ENCODE measurements at regions not wholly inside any gene's neighbourhood (a gene's known extent, or its start where the extent isn't known, plus 50 kb on each side); places are given as distances from the start of the nearest gene placed in this dataset.

DNA sequence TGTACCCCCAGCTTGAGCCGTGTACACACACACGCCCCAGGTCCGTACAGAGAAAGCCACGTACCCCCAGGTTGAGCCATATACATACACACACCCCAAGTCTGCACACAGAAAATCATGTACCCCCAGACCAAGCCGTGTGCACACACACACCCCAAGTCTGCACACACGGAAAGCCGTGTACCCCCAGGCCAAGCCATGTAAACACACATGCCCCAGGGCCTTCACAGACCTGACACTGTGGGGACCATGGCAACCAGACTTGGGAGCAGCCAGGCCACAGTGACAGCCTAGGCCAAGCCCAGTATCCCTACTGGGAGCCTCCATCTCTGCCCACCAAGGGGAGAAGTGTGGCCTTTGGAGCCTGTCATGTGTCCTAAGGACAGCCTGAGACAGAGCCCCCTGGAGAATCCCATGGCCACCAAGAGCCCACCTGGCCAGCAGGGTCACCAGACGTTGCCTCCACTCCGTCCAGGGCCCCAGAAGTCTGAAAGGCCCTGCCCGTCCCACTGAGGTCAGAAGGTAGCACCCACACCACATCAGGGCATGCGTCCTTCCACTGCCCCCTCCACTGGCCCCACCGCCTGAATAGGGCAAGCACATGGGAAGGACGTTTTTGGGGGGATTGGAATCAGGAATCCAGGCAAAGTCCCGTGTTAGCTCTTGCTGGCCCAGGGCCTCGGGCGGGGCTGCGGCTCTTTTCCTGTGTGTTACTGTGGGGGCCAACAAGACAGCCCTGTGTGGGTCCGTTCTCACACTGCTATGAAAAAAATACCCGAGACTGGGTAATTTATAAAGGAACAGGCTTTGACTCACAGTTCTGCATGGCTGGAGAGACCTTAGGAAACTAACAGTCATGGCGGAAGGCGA, 636.7 kb downstream of the TBC1D22A start:
- peak; percentile 52 for DNase-seq

DNA sequence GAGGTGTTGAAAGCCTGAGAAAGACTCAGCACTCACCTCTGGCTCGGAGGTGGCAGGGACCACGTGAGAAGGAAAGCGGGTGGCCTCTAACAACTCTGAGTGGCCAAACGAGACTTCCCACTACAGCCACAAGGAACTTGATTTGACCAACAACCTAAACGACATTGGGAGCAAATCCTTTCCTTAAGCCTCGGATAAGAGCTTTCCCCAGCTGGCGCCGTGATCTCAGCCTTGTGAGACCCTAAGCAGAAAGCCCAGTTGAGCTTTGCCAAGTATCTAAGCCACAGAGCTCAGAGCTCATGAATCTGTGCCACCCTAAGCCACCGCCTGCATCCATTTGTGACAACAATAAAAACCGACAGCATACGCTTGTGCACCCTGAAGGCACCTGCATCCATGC, 636.0 kb downstream of the TBC1D22A start:
- DNase-seq, result no peak

DNA sequence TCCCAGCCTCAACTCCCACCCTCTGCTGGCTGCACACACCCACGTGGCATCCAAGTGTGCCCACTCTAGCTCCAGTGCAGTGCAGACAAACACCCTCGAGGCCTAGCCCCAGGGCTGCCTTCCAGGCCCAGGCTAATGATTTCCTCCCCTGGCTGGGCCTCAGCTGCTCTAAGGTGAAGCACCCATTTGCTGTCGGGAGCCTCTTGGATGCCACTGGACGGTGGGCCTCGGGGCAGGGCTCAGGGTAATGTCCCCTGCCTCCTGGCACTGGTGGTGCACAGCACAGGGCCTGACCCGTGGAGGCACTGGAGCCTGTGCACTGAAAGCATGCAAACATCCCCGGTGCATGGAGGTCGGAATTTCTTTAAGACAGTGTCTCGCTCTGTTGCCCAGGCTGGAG, 635.2 kb downstream of the TBC1D22A start:
- peak; percentile 27 for DNase-seq

DNA sequence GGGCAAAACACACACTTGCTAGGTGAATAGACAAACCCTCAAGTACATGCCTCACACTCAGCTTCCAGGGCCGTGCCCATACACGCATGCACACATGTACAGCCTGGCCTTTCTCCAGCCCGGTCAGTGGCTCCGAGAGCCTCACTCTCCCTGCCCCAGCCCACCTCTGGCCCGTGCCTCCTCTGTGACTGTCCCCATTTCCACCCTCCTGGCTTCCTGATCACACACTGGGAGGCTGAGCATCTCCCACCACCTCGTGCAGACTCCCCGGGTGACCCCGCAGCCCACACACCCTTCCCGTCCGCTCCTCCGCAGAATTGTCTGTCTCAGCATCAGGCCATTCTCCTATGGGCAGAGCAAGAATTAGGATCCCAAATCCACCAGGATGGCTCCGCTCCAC, 634.1 kb downstream of the TBC1D22A start:
- DNase-seq, result peak; percentile 6

DNA sequence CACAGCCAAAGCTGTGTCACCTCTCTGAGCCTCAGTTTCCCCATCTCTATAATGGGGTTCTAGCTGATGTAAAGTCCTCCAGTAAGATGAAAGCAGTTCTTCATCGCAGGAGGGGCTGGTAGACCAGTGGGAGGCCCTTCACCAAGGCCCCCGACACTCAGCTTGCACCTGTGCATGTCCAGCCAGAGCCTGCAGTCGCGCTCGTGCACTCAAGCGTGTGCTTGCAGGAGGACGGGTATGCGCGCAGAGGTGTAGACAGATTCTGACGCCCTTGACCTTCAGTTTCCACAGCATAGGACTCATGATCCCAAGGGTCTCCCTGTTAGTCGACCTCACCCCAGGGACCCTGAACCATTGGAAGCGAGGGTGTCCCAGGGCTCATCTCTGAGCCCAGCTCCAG, 633.7 kb downstream of the TBC1D22A start:
- DNase-seq, result peak; percentile 48

DNA sequence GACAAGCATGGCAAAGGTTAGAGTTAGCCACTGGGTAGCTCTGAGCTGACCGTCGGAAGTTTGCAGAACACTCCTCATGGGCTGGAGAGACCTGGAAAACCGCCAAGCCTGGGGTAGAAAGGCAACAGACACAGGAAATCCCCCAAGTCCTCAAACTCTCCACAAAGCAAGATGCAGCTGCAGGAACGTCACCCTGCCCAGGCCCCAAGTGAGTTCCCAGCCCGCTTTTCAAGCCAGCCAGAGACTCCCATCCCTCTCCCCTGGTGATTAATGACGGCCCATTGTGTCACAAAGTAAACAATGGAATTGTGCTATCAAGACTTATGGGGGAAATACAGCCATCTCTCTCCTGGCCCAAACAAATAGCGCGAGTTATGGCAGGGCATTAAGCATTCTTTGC, 633.0 kb downstream of the TBC1D22A start:
- DNase-seq, result peak; percentile 50

DNA sequence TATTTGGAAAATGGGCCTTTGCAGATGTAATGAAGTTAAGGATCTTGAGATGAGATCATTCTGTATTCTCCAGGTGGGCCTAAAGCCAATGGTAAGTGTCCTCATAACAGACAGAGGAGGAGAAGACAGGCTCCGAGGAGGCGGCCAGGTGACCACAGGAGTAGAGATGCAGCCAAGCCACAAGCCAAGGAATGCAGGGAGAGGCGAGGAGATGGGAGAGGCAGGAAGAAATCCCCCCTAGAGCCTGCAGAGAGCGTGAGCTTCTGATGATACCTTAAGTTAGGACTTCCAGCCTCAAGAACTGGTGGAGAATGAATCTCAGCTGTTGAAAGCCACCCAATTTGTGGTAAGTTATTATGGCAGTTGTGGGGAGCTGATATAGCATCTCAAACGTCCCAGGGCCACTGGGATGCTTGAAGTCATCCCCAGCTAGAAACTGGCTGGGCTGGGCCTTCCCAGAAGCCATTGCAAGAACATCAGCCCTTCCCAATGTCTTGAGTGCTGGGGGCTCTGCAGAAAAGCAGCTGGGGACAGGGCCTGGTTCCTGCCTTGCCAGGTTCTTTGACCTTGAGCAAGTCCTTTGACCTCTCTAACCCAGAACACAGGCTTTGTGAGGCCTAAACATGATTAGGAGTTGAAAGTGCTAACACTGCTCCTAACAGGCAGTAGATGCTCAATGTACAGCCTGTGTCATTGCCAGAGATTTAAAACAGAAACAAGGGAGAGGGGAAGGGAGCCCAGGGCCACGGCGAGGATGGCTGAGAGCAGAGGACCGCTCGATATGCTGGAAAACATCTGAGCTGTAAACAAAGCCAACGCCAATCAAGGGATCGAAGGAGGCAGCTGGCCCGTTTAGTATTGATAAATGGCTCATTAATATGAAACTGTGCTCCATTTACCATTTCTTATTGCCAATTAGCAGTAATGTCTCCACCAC, 632.3 kb downstream of the TBC1D22A start:
- peak; percentile 6 for DNase-seq

DNA sequence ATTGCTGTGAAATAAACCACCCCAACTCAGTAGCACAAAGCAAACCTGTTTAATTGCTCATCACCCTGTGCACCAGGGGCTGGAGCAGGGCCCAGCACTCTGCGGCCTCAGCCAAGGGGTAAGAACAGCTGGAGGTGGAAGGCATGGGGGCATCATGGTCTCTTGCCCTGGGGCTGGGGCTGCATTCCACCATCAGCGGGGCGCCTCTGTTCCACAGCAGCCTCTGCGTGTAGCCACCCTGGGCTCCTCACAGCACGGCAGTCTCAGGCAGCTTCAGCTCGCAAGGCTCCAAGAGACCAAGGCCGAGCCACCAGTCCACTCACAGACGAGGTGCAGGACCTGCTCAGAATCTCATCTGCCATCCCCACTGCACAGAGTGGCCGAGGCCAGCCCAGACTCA, 630.7 kb downstream of the TBC1D22A start:
- DNase-seq, result no peak

DNA sequence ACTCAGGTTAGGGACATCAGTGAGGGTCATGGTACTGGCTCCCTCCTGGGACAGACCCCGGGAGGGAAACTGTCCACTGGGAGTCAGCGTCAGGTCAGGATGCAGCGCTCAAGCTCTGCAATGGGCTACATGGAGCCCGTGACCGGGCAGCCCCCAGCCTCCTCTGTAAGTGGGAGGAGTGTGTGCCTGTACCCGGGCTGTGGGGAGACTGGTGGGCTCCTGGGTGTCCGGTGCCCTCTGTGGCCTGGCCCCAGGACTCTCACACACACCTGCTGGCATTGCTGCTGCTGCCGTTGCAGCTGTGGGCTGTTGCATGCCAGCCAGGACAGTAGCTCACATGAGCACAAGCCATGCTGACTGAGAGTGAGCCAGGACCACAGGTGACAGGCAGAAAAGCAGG, 630.3 kb downstream of the TBC1D22A start:
- DNase-seq, result no peak

DNA sequence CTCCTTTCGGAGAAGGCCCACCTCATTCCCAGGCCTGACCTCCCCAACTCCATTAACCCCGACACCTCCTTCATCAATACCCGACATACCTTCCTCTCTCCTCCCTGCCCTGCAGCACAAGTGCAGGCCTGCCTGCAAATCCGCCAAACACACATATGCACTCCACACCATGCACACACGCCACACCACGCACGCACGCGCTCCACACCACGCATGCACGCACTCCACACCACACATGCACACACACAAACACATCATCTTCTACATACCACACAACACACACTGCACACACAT, 629.6 kb downstream of the TBC1D22A start:
- no peak for DNase-seq

DNA sequence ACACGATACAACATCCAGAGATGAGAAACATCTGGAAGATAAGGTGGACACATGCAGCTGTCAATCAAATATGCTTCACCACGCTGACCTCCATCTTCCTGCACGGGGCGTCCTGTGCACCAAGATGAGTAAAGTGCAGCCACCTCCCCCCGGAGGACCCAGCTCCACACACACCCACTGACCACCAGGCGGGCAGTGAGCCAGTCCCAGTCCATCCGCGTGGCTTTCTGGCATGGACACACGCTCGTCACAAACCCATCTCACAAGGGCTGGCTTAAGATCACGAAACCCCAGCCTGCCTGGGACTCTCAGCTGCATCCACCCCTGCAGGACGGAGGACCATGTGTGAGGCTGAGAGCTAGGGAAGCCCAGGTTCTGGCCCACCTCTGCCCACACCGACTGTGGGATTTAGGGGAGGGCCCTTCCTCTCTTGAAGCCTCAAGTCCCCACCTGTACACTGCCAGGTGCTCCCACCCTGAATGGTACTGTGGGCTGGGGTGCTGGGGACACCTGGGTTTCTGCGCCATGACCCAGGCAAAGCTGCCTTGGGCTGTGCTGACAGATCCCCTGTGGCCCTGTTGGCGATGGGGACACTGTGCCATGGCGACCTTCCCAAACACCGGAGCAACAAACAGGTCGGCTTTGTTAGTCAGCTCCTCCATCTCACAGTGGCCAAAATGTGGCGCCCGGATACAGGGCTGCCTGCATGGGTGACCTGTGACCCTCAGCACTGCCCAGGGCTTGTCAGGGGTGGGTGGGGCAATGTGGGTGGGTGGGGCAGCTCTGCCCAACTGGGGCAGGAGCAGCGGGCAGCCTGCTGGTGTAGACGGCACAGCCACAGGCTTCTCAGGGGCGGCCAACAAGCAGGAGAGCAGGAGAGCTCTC, 629.0 kb downstream of the TBC1D22A start:
- no peak for DNase-seq

DNA sequence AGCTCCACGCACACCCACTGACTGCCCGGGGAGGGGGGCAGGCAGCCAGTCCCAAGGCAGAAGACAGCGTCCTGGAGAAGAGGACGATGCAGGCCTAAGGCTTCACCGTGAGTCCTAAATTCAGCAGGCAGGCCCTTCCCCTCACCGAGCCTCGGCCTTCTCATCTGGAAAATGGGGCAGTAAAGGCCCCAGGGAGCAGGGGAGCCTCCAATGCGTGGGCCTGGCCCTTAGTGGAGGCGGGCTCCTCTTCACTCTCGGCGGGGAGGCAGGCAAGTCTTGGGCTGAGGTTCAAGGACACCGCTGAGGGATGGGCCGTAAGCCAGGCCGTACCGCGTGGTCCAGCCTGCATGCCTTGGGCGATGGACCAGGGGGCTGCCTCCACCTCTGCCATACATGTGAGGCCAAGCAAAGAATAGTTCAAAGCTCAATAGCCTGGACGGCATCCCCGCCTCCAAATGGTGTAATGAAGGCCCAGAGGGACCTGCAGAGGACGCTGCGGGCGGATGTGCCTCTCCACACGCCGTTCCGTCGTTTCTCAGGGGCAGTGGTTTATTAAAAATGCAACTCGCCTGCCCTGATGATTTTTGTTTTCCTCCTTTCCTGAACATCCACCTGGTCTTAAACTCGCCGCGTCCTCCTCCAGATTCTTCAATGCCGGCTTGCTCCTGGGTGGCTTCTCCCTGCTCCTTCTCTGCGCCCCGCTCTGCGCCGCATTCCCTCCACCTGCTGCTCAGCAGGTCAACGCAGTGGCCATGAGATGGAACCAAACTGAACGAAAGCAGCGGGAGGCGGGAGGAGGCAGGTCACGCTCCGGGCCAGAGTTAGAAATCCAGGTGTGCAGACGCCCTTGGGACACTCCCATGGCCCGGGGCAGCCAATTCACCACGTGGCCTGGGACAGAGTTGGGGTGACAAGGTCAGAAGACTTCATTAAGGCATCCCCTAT, 627.8 kb downstream of the TBC1D22A start:
- no peak for DNase-seq

DNA sequence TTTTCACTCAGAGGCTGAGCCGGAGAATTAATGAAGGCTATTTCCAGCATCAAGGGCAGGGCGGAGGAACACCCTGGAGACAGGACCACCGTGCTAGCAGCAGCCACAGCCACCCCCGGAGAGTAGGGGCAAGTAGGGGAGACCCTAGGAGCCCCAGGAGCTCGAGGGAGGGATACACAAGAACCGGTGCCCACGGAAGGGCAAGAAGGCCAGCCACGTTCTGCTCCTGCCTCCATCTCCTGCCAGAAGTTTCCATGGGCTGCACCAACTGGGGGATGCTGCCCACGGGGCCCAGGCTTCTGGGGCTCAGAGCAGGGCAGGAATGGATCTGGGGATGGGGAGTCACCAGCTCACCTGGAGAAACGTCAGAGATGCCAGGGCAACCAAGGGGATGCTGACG, 626.8 kb downstream of the TBC1D22A start:
- no peak for DNase-seq

DNA sequence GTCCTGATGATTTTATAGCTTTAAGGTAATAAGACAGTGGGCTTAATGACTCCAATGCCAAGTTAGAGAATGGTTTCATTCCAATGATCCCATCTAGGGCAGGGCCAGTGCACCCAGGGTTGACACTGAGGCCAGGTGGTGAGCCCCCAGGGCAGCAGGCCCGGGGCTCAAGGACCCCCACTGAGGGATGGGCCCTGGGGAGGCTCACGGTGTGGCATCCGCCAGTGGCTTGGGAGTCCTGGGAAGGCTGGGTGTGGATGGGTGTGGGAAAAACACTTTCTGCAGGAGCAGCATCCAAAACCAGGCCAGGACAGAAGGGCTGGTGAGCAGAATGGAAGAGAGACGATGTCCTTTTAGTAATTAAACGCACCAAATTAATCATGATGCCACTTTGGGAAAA, 626.3 kb downstream of the TBC1D22A start:
- no peak for DNase-seq

DNA sequence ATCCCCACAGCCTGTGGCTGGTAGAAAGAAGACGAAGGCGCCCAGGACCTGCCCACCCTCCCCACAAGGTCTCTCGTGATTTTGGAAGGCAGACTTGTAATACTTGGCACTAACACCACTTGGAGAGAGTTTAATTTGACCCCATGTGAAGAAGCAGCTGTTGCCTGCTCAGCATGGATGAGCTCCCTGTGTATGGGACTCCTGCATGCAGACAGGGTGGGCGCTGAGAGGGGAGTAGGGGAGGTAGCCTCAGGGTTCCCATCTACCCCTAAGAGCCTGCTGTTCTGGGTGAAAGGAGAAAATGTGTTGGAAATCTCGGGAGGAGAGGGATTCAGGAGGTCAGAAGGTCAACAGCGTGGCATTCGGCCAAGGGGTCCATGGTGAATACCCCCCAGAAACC, 625.9 kb downstream of the TBC1D22A start:
- DNase-seq, result no peak

DNA sequence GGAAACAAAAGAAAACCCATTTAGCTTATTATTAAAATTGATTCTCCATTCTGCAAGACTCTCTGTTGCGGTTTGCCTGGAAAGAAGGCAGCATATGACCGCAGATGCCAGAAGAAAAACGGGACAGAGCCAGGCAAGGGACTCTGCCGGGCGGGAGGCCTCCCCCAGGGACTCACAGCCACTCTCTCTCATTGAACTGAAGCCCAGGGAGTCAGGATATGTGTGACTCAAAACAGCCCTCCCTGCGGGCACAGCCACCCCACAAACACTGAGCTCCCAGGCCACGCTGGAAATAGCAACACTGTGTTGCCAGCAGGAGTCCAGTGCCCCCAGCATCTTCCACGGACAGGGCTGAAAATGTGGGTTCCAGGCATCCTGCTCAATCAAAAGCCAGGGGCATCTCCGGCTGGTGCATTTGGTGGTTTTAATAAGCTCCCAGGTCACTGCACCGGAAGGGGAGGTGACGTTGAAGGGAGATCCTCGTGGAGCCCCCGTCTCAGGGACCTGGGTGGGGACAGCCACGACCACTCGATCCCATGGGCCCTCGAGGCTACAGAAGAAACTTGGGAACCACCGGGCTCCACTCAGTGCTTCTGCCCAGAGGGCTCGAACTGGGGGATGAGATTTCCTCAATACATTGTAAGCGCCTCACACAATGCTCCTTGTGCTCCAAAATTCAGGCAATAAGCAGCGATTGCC, 624.5 kb downstream of the TBC1D22A start:
- no peak for DNase-seq

DNA sequence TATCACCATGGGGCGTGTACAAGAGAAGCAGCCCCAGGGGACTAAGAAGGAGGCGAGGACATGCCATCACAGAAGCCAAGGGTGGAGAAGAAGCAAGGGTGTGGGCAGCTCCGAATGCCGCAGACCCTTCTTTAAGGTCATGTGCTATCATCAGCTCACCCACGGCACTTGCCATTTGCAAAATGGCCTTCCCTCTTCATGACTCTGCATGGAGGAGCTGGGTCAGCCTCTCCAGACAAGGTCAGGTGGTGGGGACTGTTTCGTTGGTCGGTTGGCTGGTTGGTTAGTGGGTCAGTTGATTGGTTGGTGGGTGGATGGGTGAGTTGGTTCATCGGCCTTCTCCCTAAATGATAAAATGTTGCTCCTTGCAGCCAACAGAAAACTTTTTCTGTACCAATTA, 622.5 kb downstream of the TBC1D22A start:
- peak; percentile 24 for DNase-seq

DNA sequence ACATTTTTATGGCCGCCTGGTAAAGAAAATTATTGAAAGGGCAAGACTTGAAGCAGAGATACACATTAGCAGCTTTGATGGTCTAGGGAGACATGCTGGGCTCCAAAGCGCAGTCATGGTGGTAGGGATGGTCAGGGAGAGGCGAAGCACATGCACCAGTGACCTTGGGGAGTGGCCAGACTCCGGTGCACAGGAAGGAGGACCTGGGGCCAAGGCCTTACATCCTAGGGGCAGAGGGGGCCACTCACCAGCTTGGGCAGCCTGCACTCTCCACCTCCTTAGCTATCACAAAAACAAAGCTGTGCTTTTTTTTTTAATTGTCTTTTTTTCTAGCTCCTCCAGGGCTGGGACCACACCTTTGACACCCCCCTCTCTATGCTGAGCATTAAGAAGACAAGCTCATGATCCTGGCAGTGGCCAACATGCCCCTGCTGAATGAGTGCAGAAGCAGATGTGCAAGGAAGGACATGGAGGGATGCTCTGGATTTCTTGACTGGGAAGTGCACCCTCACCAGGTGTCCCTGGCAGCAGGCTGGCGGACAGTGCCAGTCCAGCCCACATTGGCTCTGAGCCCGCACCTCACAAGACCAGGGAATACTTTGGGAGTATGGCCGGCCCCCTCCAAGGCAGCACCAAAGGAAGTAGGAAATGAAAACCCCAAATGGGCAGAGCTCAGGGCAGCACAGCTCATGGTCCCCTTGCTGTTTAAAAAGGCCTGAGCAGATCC, 619.9 kb downstream of the TBC1D22A start:
- peak; percentile 30 for DNase-seq

DNA sequence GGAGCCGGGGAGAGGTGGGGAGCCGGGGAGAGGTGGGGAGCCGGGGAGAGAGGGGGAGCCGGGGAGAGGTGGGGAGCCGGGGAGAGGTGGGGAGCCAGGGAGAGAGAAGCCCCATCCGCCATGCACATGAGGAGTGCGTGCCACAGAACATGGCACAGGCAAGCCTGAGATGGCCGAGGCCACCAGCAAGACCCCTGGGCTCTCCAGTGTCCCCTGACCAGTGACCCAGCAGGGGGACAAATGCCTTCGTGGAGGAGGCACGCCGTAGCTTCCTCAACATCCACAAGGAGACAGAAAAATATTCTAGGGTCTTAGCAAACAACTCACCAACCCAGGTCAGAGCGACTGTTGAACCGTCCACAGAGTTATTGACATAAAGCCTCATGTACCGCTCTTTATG, 618.8 kb downstream of the TBC1D22A start:
- no peak for DNase-seq

DNA sequence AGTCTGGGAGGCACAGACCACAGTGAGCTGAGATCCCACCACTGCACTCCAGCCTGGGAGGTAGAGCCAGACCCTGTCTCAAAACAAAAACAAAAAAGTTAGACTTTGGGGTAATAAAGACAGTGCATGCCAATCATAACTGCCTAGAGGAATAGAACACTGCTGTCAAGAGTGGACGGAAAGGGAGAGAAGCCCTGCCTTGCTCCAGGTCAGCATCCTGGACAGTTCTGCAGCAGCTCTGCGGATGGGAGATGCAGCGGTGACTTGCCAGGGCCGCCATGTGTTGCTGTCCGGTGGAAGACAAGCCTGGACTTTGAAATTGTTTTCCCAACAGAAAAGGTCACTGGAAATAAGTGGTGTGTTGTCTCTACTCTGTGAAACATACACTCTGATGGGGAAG, 618.2 kb downstream of the TBC1D22A start:
- DNase-seq, result no peak

DNA sequence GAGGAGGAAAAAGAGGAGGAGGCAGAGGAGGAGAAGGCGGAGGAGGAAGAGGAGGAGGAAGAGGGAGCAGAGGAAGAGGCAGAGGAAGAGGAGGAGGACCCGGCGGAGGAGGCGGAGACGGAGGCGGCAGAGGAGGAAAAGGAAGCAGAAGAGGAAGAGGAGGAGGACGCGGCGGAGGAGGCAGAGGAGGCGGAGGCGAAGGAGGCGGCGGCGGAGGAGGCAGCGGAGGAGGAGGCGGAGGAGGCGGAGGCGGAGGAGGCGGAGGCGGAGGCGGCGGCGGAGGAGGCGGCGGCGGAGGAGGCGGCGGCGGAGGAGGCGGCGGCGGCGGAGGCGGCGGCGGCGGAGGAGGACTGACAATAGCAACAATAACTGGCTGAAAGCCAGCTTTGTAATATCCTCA, 616.6 kb downstream of the TBC1D22A start:
- no peak for DNase-seq
